WI38 (cell line): ENCODE measurements at regions not wholly inside any gene's neighbourhood (a gene's known extent, or its start where the extent isn't known, plus 50 kb on each side); places are given as distances from the start of the nearest gene placed in this dataset.
A peak's percentile ranks its signal among the peaks of the same experiment; 100 is the strongest.

Experiments
- H3K4me3 ChIP-seq: 2 replicates; pipeline ENCODE4 v1.5.1; 2011; ENCODE audit warnings: low read depth, mild to moderate bottlenecking, control low read depth, low read length
- TF ChIP-seq, protein P1 (sequence below): IDR thresholded peaks from 2 replicates; pipeline ENCODE4 v1.5.1; 2012; ENCODE audit warnings: low read depth, mild to moderate bottlenecking, control low read depth, low read length

DNA sequence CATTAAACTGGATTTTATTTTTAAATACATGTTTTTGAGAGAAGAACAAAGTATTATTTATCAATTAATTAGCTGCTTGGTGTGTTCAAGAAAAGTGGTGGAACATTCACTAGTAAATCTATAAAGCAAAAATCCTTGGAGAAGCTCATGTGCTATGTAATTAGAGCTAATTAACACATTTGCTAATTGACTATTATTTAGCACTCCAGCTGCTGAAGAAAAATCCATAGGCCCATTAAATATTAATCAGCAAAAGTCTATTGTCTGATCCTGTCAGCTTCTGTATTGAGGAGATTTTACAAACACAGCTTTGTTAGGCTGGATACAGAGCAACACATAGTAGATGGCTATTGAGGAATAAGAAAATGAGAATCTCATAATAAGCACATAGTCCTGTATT, 336.1 kb downstream of the RBM43 start:
- H3K4me3 ChIP-seq, result no peak overlapping the region
- TF ChIP-seq, protein P1, sequence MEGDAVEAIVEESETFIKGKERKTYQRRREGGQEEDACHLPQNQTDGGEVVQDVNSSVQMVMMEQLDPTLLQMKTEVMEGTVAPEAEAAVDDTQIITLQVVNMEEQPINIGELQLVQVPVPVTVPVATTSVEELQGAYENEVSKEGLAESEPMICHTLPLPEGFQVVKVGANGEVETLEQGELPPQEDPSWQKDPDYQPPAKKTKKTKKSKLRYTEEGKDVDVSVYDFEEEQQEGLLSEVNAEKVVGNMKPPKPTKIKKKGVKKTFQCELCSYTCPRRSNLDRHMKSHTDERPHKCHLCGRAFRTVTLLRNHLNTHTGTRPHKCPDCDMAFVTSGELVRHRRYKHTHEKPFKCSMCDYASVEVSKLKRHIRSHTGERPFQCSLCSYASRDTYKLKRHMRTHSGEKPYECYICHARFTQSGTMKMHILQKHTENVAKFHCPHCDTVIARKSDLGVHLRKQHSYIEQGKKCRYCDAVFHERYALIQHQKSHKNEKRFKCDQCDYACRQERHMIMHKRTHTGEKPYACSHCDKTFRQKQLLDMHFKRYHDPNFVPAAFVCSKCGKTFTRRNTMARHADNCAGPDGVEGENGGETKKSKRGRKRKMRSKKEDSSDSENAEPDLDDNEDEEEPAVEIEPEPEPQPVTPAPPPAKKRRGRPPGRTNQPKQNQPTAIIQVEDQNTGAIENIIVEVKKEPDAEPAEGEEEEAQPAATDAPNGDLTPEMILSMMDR, result no peak

DNA sequence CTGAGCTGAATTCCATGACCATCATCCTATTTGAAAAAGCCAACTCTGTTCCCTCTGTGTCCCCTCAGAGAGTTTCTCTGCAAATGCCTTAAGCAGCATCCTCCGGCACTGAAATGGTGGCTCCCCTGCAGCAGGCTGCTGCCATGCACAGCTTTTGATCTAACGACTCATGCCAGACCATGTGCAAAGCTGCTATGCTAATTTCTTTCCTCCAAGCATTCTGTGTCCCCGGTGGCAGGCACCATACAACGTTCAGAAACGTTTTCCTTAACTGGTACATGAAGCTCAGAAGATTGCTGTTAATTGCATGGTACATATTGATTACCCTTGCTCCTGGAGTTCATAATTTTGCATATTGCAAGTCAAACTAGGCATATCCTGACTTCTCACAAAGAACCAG, 336.8 kb downstream of the RBM43 start:
- TF ChIP-seq, protein P1, result no peak
- no peak overlapping the region for H3K4me3 ChIP-seq

DNA sequence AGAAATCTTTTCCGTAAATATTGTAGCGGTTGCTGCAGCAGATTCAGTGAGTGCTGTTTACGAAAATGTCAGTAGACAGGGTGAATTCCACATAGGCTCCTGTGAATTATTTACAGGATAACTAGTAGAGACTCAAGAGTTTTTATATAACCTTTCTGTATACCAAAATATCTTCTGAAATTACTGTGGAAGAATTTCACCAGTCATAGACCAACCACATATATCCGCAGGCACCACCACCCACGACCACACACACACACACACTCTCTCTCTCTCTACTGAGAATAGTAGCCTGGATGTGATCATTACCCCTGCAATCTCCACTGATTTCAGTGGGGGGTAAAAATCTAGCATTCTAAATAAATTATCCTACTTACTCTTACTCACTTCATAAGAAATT, 341.8 kb downstream of the RBM43 start:
- TF ChIP-seq, protein P1, result no peak
- no peak overlapping the region for H3K4me3 ChIP-seq

DNA sequence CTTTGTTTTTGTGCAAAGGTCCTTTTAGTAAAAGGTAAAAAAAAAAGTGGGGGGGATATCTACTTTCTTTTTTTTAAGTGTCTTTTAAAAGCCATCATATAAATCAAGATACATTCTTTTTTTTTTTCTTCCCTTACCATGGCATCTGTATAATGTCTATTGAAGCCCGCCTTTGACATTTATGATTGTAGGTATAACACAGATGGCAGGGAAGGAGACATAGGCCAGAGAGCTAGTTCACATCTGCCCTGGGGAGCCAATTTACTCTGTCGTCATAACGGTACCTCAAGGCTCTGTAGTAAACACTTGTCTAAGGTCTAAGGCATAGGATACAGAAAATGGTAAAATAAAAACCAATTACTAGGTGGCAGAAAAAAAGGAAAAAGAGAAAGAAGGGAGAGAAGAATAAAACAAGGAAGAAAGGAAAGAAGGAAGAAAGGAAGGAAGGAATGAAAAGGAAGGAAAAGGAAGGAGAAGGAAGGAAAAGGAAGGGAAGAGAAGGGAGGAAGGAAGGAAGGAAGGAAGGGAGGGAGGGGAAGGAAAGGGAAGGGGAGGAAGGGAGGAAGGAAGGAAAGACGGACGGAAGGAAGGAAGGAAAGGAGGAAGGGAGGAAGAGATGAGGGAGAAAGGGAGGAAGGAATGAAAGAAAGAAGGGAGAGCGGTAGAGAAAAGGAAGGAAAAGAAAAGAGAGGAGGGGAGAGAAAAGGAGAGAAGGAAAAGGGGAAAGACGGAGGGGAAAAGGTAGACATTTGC, 343.5 kb downstream of the RBM43 start:
- TF ChIP-seq, protein P1, result no peak
- no peak overlapping the region for H3K4me3 ChIP-seq

DNA sequence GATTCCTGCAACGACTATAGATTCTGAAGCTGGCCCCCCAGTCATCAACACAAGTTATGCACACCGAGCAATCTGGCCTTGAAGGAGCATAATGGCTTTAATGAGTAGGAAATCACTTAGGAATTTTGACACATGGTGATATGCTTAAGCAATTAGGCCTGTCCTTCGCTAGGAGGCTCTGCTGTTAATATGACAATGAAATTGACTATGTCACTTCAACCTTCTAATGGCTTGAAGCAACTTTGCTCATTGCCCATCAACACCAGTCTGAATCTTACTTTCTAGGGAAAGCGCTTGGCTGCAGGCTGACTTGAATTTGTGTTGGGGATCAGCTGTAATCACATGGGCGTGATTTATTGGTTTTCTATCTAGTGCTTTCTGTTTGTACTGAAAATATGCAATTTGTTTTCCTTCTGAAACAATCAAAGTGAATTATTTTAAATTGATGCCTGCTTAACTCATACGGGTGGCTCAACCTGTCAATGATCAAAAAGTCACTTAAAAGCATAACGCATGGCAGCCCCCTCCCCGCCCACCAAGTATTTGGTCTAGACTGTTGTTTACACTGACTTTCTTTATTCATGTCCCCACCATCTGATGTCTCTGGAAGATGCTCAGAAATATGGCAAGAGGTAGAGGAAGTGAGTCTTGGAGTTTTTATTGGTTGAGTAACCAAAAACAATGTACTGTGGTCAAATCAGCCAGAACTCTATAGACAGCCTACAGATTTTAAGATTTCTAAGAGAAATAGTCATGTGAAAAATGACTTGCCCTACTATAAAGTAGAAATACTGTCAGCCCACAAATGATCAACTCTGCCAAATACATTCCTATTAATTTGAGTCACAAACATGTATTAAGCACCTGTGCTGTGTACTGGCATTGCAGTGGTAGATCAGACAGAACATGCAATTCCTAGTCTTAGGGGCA, 344.9 kb downstream of the RBM43 start:
- TF ChIP-seq, protein P1, result no peak
- H3K4me3 ChIP-seq, result no peak overlapping the region

DNA sequence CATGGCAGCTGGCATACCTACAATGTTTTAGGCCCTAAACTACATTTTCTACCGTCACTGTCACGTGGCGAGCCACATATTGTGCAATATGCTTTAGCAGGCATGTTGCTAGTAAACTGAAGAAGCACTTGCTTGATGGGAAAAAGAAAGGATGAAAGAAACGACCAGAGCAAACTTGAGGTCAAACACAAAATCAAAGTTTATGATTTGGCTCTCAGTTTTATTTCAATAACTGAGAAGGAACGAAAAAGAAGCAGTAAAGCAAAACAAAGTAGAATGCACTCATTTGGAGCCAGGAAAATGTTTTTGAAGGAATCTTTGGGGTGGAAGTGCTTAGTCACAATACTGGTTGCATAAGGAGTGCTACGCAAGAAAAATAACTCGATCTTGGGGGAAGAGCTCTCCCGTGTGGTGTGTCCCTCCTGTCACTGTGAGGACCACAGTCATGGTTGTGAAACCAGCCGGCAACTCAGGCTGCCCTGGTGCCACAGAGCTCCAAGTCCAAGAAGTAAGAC, 349.8 kb downstream of the RBM43 start:
- TF ChIP-seq, protein P1, result no peak
- peak overlapping the region; percentile 41 for H3K4me3 ChIP-seq
